ENCODE measurements at regions not wholly inside any gene's neighbourhood (a gene's known extent, or its start where the extent isn't known, plus 50 kb on each side); places are given as distances from the start of the nearest gene placed in this dataset.
"Not testable (repeated sequence)": the region's sequence is repeated elsewhere in the genome, so short reads cannot be mapped to it uniquely, and the experiment has no call there.

- no peak for DNase-seq (ENCODE audit: low read depth)
- H3K4me3 ChIP-seq (ENCODE audit: low read depth, low read length) = no peak overlapping the region
These were observed 53.1 kb downstream of the GGTLC2 start for GRCh38 chr22:22697377-22698117.

GRCh38 chr22:22698263-22698750, 53.9 kb downstream of the GGTLC2 start:
- H3K4me3 ChIP-seq (ENCODE audit: low read depth, low read length) = no peak overlapping the region
- no peak for DNase-seq (ENCODE audit: low read depth)

- no peak overlapping the region for H3K4me3 ChIP-seq (ENCODE audit: low read depth, low read length)
- DNase-seq (ENCODE audit: low read depth) = no peak
These were observed 56.2 kb downstream of the GGTLC2 start for GRCh38 chr22:22700631-22701030.

DNA sequence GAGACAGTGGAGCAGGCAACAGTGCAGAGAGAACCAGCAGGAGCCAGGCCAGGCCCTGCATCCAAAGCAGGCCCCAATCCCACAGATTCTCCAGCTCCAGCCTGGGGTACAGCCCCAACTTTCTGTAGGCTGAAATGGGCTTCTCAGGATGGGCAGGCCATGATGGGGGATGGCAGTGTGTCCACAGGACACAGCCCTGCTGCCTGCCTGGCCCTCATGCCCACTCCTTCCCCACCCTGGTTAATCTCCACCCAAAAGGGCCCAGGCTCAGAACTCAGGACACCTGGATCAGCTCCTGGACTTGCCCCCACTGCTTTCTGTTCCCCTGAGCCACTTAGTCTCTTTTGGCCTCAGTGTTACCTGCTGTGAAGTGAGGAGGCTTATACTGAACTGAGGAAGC, 57.1 kb downstream of the GGTLC2 start:
- H3K4me3 ChIP-seq (ENCODE audit: low read depth, low read length); DNase-seq (ENCODE audit: low read depth): not testable (repeated sequence)

- no peak overlapping the region for H3K4me3 ChIP-seq (ENCODE audit: low read depth, low read length)
- peak; percentile 35 for DNase-seq (ENCODE audit: low read depth)
These were observed 58.1 kb downstream of the GGTLC2 start for GRCh38 chr22:22702237-22703202.

DNA sequence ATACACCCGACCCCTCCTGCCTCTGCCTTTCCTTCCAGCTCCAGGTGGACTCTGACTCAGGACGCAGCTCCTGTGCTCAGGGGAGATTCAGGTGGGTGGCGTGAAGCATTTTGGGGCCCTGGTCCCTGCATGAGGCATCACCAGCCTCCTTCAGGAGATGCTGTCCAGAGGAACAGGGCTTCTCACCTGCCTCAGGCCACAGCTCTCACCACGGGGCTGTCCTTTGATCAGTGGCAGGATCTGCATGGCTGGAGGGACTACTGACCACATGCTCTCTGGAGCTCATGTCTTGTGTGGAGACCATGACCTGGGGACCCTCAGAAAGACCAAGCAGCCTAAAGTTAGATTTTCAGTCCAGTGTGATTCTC, 58.8 kb downstream of the GGTLC2 start:
- DNase-seq (ENCODE audit: low read depth) = no peak
- H3K4me3 ChIP-seq (ENCODE audit: low read depth, low read length) = no peak overlapping the region

- peak; percentile 92 for DNase-seq (ENCODE audit: low read depth)
- H3K4me3 ChIP-seq (ENCODE audit: low read depth, low read length) = no peak overlapping the region
These were observed 59.3 kb downstream of the GGTLC2 start for GRCh38 chr22:22703715-22704114.

GRCh38 chr22:22704156-22704946, 59.9 kb downstream of the GGTLC2 start:
- no peak for DNase-seq (ENCODE audit: low read depth)
- no peak overlapping the region for H3K4me3 ChIP-seq (ENCODE audit: low read depth, low read length)

DNA sequence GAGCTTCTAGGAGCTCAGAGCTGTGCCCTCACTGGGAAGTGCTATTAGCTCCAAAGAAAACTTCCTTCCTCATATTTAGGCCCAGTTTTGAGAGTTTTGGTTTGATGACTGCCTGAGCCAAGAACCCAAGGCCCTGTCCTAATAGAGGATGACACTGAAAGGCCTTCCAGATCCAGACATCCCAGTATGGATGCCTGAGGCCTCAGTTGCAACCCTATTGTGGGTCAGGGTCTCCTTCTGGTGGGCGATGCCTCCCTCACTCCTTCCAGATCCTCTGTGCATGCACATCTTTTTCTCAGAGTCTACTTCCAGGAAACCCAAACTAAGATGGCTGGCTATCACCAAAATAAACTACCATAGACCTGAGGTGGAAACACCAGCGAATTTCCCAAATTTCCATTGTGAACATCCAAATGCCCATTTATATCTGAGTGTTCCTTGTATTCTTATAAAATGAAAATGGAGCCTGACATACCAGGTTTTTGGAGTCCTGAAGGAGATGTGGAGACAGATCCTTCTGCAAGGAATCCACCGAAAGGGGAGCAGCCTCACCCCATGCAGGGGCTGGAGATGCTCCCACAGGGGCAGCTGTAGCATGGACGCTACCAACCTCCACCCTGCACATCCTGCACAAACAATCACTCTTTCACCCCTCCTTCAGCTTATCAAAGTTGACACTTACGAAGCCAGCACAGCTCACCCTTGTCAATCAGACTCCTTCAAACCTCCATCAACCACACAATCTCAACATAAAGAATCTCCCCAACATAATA, 61.1 kb downstream of the GGTLC2 start:
- DNase-seq (ENCODE audit: low read depth) = no peak
- no peak overlapping the region for H3K4me3 ChIP-seq (ENCODE audit: low read depth, low read length)

DNA sequence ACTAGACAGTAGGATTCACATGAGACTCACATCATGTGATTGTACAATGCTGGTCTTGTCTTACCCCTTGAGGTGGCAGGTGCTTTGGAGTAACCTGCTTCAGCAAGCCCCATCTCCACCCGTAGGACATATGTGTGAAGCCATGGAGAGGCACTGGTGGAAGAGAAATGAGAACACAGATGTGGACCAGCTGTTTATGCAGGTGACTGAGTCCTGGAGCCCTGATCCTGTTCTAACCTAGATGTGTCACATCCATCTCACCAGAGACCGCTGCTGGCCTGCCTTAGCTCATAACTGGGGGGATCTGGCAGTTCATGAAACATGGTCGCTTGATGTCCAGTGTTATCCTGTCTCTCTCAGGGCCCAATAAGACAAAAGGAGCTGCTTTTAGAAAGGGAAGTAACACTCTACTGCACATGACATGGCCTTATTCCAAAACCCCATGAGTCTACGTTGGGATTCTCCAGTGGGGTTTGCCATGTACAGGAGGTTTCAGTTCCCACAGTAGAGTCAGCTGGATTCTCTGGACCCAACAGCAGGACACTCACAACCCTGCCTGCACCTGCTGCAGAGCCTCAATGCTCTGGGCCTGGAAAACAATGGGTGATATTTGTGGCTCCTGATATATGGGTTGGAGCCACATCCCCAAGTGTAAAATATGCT, 62.0 kb downstream of the GGTLC2 start:
- no peak overlapping the region for H3K4me3 ChIP-seq (ENCODE audit: low read depth, low read length)
- no peak for DNase-seq (ENCODE audit: low read depth)

DNA sequence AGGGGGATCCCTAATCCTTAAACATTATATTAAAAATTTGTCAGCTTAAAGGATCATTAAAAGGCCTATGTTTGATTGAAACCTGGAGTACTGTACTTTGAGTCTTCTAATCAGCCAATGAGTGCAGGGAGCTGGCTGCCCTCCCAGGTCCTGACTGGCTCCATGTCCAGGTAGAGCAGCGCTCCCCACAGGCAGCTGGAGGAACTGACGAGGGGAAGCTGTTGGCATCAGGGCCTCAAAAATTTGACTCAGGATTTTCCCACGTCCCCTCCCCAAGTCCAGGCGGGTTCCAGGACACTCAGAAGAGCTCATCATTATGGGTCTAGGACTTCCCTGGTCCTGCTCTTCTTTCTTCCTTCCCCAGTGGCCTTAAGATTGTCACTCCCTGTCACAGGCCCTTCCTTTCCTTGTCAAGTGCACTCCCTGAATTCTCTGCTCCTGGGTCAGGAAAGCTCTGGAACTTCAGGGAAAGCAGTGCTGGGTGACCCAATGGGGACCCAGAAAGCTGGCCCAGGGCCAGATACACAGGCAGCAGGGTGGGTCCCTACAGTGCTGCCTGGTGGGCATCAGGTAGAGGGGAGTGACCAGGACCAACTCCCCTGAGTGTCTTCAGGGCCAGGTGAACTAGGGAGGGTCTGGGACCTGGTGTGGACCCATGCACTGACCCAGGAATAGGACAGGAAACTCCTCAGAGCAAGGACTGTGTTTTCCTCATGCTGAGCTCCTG, 65.5 kb downstream of the GGTLC2 start:
- no peak for DNase-seq (ENCODE audit: low read depth)
- H3K4me3 ChIP-seq (ENCODE audit: low read depth, low read length) = no peak overlapping the region

- DNase-seq (ENCODE audit: low read depth) = no peak
- no peak overlapping the region for H3K4me3 ChIP-seq (ENCODE audit: low read depth, low read length)
These were observed 66.5 kb downstream of the GGTLC2 start for GRCh38 chr22:22710719-22711531.

DNA sequence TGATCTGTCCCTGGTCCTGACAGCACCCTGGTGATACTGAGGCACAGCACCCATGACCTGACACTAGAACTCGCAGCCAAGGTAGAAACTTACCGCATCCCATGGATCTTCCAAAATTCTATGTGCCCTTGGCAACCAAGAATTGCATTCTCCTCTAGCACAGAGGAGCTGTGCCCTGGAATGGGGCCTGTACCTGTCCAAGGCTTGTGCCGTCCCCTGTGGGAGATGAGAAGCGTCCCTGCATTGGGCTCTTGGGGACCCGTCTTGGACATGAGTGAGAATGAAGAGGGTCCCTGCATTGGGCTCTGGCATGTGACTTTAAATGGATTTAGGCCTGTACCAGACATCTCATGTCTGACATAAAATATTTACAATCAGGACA, 67.1 kb downstream of the GGTLC2 start:
- H3K4me3 ChIP-seq (ENCODE audit: low read depth, low read length) = no peak overlapping the region
- no peak for DNase-seq (ENCODE audit: low read depth)

DNA sequence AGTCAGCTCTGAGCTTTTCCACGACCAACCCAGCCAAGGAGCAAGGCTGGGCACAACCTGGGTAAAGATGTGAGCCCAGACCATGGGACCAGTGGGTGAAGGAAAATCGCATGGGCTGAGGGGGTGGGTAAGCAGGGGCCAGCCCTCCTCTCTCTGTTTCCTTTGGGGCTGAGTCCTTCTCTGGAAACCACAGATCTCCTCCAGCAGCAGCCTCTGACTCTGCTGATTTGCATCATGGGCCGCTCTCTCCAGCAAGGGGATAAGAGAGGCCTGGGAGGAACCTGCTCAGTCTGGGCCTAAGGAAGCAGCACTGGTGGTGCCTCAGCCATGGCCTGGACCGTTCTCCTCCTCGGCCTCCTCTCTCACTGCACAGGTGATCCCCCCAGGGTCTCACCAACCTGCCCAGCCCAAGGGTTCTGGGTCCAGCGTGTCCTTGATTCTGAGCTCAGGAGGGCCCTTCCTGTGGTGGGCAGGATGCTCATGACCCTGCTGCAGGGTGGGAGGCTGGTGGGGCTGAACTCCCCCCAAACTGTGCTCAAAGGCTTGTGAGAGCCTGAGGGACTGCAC, 67.8 kb downstream of the GGTLC2 start:
- H3K4me3 ChIP-seq (ENCODE audit: low read depth, low read length) = no peak overlapping the region
- no peak for DNase-seq (ENCODE audit: low read depth)

- H3K4me3 ChIP-seq (ENCODE audit: low read depth, low read length) = no peak overlapping the region
- DNase-seq (ENCODE audit: low read depth) = no peak
These were observed 68.4 kb downstream of the GGTLC2 start for GRCh38 chr22:22712666-22713365.

DNA sequence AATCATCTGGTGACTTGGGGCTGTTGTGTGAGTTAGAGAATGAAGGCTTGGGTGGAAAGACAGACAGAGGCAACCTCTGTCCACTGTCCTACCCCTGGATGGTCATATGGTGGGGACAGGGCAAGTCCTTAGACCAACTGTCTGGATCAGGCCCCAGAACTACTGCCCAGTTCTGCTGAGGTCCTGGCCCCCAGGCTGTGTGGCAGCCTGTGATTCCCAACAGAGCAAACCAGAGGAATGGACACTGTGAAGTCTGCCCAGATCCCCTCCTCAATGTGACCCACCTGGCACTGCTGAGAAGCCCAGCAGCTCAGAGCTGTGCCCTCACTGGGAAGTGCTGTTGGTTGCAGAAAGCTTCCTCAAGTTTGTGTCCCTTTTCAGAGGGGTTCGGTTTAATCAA, 69.0 kb downstream of the GGTLC2 start:
- H3K4me3 ChIP-seq (ENCODE audit: low read depth, low read length) = no peak overlapping the region
- DNase-seq (ENCODE audit: low read depth) = no peak
